Right lobe of liver (tissue), 4 donors: ENCODE measurements at regions not wholly inside any gene's neighbourhood (a gene's known extent, or its start where the extent isn't known, plus 50 kb on each side); places are given as distances from the start of the nearest gene placed in this dataset.

Experiments used
- CTCF ChIP-seq, 4 donors: fragments of 200-600 bp in 3 of 4; fragments of 450-650 bp in 1 of 4; IDR thresholded peaks; one replicate each; pipeline versions ENCODE4 v1.5.1 to v1.8.0; 2016 to 2022; ENCODE audit warnings: antibody characterized with exemption in 4 of 4, mild to moderate bottlenecking in 2 of 4
- POLR2A ChIP-seq: fragments of 450-650 bp; IDR thresholded peaks from one replicate; pipeline ENCODE4 v1.6.1; 2017; ENCODE audit warnings: antibody characterized with exemption, mild to moderate bottlenecking
- donor health status: DM: no; HTN: no; CAD: no.
- donor health status: DM: no; HTN: no; CAD: no.
- donor health status: DM: no; HTN: yes; CAD: no.

DNA sequence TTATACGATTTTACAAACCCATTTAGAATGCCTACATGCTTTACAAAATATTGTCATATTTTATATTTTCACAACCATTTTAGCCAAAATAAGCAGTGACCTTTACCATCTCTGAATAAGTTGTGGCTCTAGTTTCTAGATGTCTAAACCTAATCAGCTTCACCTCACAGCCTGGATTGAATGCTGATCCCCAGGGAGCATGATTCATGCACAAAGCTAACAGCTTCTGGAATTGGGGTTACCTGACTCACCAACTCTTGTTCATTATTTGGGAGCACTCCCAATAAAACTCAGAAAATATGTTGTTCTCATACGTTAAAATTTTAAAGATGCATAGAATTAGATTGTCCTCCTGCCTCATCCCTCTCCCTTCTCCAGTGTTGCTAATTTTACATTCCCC lies 611.7 kb upstream of the NETO1 start:
- TF ChIP-seq POLR2A = no peak
- TF ChIP-seq CTCF (IDR thresholded peaks at IDR 0.05) = no peak
